ENCODE measurements at regions not wholly inside any gene's neighbourhood (a gene's known extent, or its start where the extent isn't known, plus 50 kb on each side); places are given as distances from the start of the nearest gene placed in this dataset.

DNA sequence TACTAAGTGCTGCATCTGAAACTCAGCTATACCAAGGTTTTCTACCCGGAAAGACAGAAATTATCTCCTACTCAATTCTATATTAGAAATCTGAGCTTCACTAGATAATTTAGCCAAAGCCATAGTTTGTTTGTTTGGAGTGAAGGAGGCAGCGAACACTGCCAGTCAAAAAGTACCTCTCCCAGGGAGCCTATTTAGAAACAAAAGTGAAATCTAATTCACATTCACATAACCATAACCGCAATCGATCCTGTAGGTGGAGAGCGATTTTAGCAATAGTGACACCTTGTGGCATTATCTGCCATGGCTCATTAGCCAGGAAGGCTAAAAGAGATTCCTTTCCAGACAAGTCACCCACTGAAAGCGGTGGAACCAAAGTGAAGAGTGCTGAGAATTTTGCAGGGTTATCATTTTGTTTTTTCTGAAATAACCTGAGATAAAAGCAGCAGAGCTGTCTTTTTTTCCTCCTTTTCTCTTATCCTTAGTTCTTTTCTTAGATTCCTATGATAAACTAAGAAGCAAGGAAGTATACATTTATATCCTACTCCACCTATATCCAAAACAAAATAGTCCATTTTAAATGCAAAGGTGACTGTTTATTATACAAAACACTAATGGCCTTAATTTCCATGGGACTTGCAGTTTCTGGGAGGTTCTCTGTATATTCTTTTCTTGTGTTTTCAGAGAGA lies 83.7 kb upstream of the BET1 start:
- POLR2A ChIA-PET (ENCODE audit: partially characterized antibody) = no interaction called here
- no peaks in the 10 kb centered on the region for H3K4me1 ChIP-seq (replicated peaks in 1 of 4; ENCODE audit: control insufficient read depth in 3 of 4, insufficient read depth in 4 of 4, low read length in 3 of 4)
- no peaks in the 10 kb centered on the region for H3K23me2 ChIP-seq (ENCODE audit: low read depth, low read length)
- no peak overlapping the region for H2BK120ac ChIP-seq (replicated peaks; ENCODE audit: low read depth, low read length)
- H3K4ac ChIP-seq (replicated peaks; ENCODE audit: insufficient read length, low read depth, low read length) = no peak overlapping the region
- no peak overlapping the region for H2AK5ac ChIP-seq (ENCODE audit: low read depth, low read length)
- H2BK20ac ChIP-seq (ENCODE audit: low read length) = no peak overlapping the region
- no peaks in the 10 kb centered on the region for H3K9me3 ChIP-seq (ENCODE audit: insufficient read depth in 2 of 2, low read depth in 1 of 2, low read length in 1 of 2)
- H3K9ac ChIP-seq (replicated peaks in 1 of 4; ENCODE audit: extremely low read depth in 1 of 4, low read depth in 3 of 4, low read length in 3 of 4) = no peak overlapping the region
- no peak overlapping the region for H2BK5ac ChIP-seq (ENCODE audit: low read depth, low read length)
- H3K23ac ChIP-seq (ENCODE audit: insufficient read length) = no peak overlapping the region
- H2BK15ac ChIP-seq (ENCODE audit: low read length) = no peak overlapping the region
- no peak overlapping the region for H4K5ac ChIP-seq (ENCODE audit: insufficient read length, low read depth, low read length)
- no peaks in the 10 kb centered on the region for H3K36me3 ChIP-seq (ENCODE audit: control insufficient read depth in 2 of 4, insufficient read depth in 4 of 4, low read length in 3 of 4)
- H3K79me2 ChIP-seq (ENCODE audit: control insufficient read depth in 1 of 2, insufficient read depth in 2 of 2, low read length in 2 of 2) = no peaks in the 10 kb centered on the region
- 24% methylated on average over 6 of the region's 6 CpGs; no CpG with 5 or more reads in 1 of the 2 experiments for WGBS, 2 experiments (ENCODE audit: extremely low coverage in 1 of 2, insufficient coverage in 1 of 2, insufficient read length in 1 of 2, insufficient replicate concordance in 2 of 2, low coverage in 1 of 2, low lambda C conversion rate in 2 of 2, missing lambda C conversion rate in 1 of 2)
- H3K4me3 ChIP-seq (ENCODE audit: extremely low read depth in 1 of 4, insufficient read depth in 2 of 4, low read depth in 3 of 4, low read length in 4 of 4) = peak overlapping the region in 1 of 4 experiments; percentile 6; a peak in 1 of 8 replicates
- no peak overlapping the region for H3K14ac ChIP-seq (ENCODE audit: insufficient read length)
- H2AFZ ChIP-seq (ENCODE audit: low read length) = peak overlapping the region; percentile 3; the same call in 1 of the 2 replicates
- H3K27ac ChIP-seq (ENCODE audit: low read depth, low read length) = no peak overlapping the region
- no peaks in the 10 kb centered on the region for H3K27me3 ChIP-seq (replicated peaks in 1 of 4; ENCODE audit: control insufficient read depth in 3 of 4, extremely low read depth in 1 of 4, insufficient read depth in 3 of 4, low read length in 3 of 4)
- H3K79me1 ChIP-seq (ENCODE audit: low read depth, low read length) = no peaks in the 10 kb centered on the region
- H3K4me2 ChIP-seq (ENCODE audit: insufficient read depth in 1 of 2, low read depth in 2 of 2, low read length in 2 of 2) = peak overlapping the region in 1 of 2 experiments; percentile 30; a peak in 2 of 4 replicates
- FAIRE-seq (peak; percentile 97), DNase-seq (ENCODE audit: low read depth in 1 of 2, low spot score in 2 of 2) (peak in 1 of 2 experiments; percentile 54)
- no peak overlapping the region for H4K8ac ChIP-seq (ENCODE audit: extremely low read depth, insufficient read depth, low read length)
- CTCF ChIA-PET (ENCODE audit: partially characterized antibody) = interaction anchor here (0.6 to 5.6 kb wide), 38 partner anchors 8 to 468 kb away, joined by 3 to 46 read pairs (median 4); partner anchors contain the start of gene GNG11
- no peak overlapping the region for H3K18ac ChIP-seq (ENCODE audit: extremely low read depth, low read length)
- H3K56ac ChIP-seq (replicated peaks; ENCODE audit: insufficient read length, low read depth, low read length) = no peak overlapping the region
- H4K20me1 ChIP-seq (replicated peaks in 1 of 2; ENCODE audit: control insufficient read depth in 1 of 2, insufficient read depth in 2 of 2, low read length in 2 of 2) = no peaks in the 10 kb centered on the region
- no peak overlapping the region for H2BK12ac ChIP-seq (ENCODE audit: low read depth, low read length)
- H4K91ac ChIP-seq (replicated peaks; ENCODE audit: insufficient read length, low read length) = no peak overlapping the region
- TF ChIP-seq KDM1A (IDR thresholded peaks at IDR 0.05; ENCODE audit: borderline replicate concordance, low read length) = no peak
- no peak for TF ChIP-seq SP4 (IDR thresholded peaks at IDR 0.05; ENCODE audit: low read length)
- TF ChIP-seq SP1 (IDR thresholded peaks at IDR 0.05; ENCODE audit: low read depth, low read length) = no peak

Data from H1 (cell line).